B cell (primary cell): ENCODE measurements at regions not wholly inside any gene's neighbourhood (a gene's known extent, or its start where the extent isn't known, plus 50 kb on each side); places are given as distances from the start of the nearest gene placed in this dataset.

Source experiments
- CTCF ChIP-seq: fragments of 200-600 bp; IDR thresholded peaks from one replicate; pipeline ENCODE4 v1.8.0; 2022; ENCODE audit warnings: antibody characterized with exemption, mild to moderate bottlenecking
- EZH2 ChIP-seq: IDR thresholded peaks from 2 replicates; pipeline ENCODE4 v1.6.1; 2012; ENCODE audit warnings: borderline replicate concordance, low read depth, mild to moderate bottlenecking, moderate library complexity, low read length; ENCODE audit not compliant: insufficient read depth, poor library complexity, severe bottlenecking

GRCh38 chr5:13627673-13628454 lies 316.6 kb downstream of the DNAH5 start:
- TF ChIP-seq CTCF (no peak), EZH2 (no peak)
